ENCODE measurements at regions not wholly inside any gene's neighbourhood (a gene's known extent, or its start where the extent isn't known, plus 50 kb on each side); places are given as distances from the start of the nearest gene placed in this dataset.
"Not testable (repeated sequence)": the region's sequence is repeated elsewhere in the genome, so short reads cannot be mapped to it uniquely, and the experiment has no call there.

- no peak for DNase-seq (ENCODE audit: low spot score)
- in situ Hi-C loops (cut with HindIII; ENCODE audit: low sequenced_read_pairs) = no loop called here
Measured at GRCh38 chrX:2578864-2579263, 78.1 kb upstream of the DHRSX start.

GRCh38 chrX:2577844-2578466, 77.2 kb upstream of the DHRSX start:
- no peak for DNase-seq (ENCODE audit: low spot score)
- in situ Hi-C loops (cut with HindIII; ENCODE audit: low sequenced_read_pairs) = no loop called here

GRCh38 chrX:2576793-2577192, 76.0 kb upstream of the DHRSX start:
- in situ Hi-C loops (cut with HindIII; ENCODE audit: low sequenced_read_pairs) = no loop called here
- DNase-seq (ENCODE audit: low spot score) = no peak

GRCh38 chrX:2574271-2574670, 73.5 kb upstream of the DHRSX start:
- in situ Hi-C loops (cut with HindIII; ENCODE audit: low sequenced_read_pairs) = no loop called here

GRCh38 chrX:2572740-2573139, 72.0 kb upstream of the DHRSX start:
- in situ Hi-C loops (cut with HindIII; ENCODE audit: low sequenced_read_pairs) = no loop called here
- DNase-seq (ENCODE audit: low spot score) = no peak

More at GRCh38 chrX:2574271-2574670, 73.5 kb upstream of the DHRSX start:
- no peak for DNase-seq (ENCODE audit: low spot score)

- no peak for DNase-seq (ENCODE audit: low spot score)
- in situ Hi-C loops (cut with HindIII; ENCODE audit: low sequenced_read_pairs) = no loop called here
Measured at GRCh38 chrX:2568125-2568524, 67.3 kb upstream of the DHRSX start.

GRCh38 chrX:2566055-2566454, 65.3 kb upstream of the DHRSX start:
- no peak for DNase-seq (ENCODE audit: low spot score)
- in situ Hi-C loops (cut with HindIII; ENCODE audit: low sequenced_read_pairs) = no loop called here

GRCh38 chrX:2561456-2561855, 60.7 kb upstream of the DHRSX start:
- in situ Hi-C loops (cut with HindIII; ENCODE audit: low sequenced_read_pairs) = no loop called here
- DNase-seq (ENCODE audit: low spot score) = no peak

- DNase-seq (ENCODE audit: low spot score) = no peak
- in situ Hi-C loops (cut with HindIII; ENCODE audit: low sequenced_read_pairs) = no loop called here
Measured at GRCh38 chrX:2559124-2559523, 58.3 kb upstream of the DHRSX start.

- DNase-seq (ENCODE audit: low spot score) = no peak
- in situ Hi-C loops (cut with HindIII; ENCODE audit: low sequenced_read_pairs) = no loop called here
Measured at GRCh38 chrX:2554891-2555290, 54.1 kb upstream of the DHRSX start.

GRCh38 chrX:2554066-2554465, 53.3 kb upstream of the DHRSX start:
- DNase-seq (ENCODE audit: low spot score); in situ Hi-C loops (cut with HindIII; ENCODE audit: low sequenced_read_pairs): not testable (repeated sequence)

GRCh38 chrX:2552621-2553201, 51.9 kb upstream of the DHRSX start:
- in situ Hi-C loops (cut with HindIII; ENCODE audit: low sequenced_read_pairs) = no loop called here
- DNase-seq (ENCODE audit: low spot score) = no peak

GRCh38 chrX:2550328-2551020, 49.7 kb upstream of the DHRSX start:
- no peak for DNase-seq (ENCODE audit: low spot score)
- in situ Hi-C loops (cut with HindIII; ENCODE audit: low sequenced_read_pairs) = no loop called here
